Right renal pelvis (tissue), 4 donors: ENCODE measurements at regions not wholly inside any gene's neighbourhood (a gene's known extent, or its start where the extent isn't known, plus 50 kb on each side); places are given as distances from the start of the nearest gene placed in this dataset.
"Not testable (repeated sequence)": the region's sequence is repeated elsewhere in the genome, so short reads cannot be mapped to it uniquely, and the experiment has no call there.

Experiments
- DNase-seq, 4 donors: peaks; one replicate each; pipeline ENCODE4 v3.0.0-alpha.2; 2013; ENCODE audit warnings: low read depth in 4 of 4, low spot score in 3 of 4, missing footprints in 1 of 4

GRCh38 chr1:149274493-149274892 lies 171.1 kb upstream of the NBPF9 start:
- not testable (repeated sequence) for DNase-seq

GRCh38 chr1:149275802-149276201 lies 172.5 kb upstream of the NBPF9 start:
- not testable (repeated sequence) for DNase-seq

- DNase-seq: not testable (repeated sequence)
These were observed 173.1 kb upstream of the NBPF9 start for GRCh38 chr1:149276496-149276895.

GRCh38 chr1:149278156-149278555 lies 174.8 kb upstream of the NBPF9 start:
- not testable (repeated sequence) for DNase-seq

GRCh38 chr1:149279015-149279414 lies 175.7 kb upstream of the NBPF9 start:
- DNase-seq: not testable (repeated sequence)

- DNase-seq: not testable (repeated sequence)
These were observed 176.2 kb upstream of the NBPF9 start for GRCh38 chr1:149279512-149279911.

GRCh38 chr1:149284773-149285172 lies 181.4 kb upstream of the NBPF9 start:
- not testable (repeated sequence) for DNase-seq

GRCh38 chr1:149285205-149285604 lies 181.9 kb upstream of the NBPF9 start:
- not testable (repeated sequence) for DNase-seq

GRCh38 chr1:149285638-149286037 lies 182.3 kb upstream of the NBPF9 start:
- DNase-seq: not testable (repeated sequence)

GRCh38 chr1:149288580-149288979 lies 185.2 kb upstream of the NBPF9 start:
- not testable (repeated sequence) for DNase-seq

GRCh38 chr1:149300478-149301218 lies 174.2 kb upstream of the NBPF19 start:
- DNase-seq: not testable (repeated sequence)

GRCh38 chr1:149301282-149301681 lies 173.6 kb upstream of the NBPF19 start:
- DNase-seq: not testable (repeated sequence)

- not testable (repeated sequence) for DNase-seq
These were observed 170.0 kb upstream of the NBPF19 start for GRCh38 chr1:149304796-149305195.

- DNase-seq: not testable (repeated sequence)
These were observed 167.2 kb upstream of the NBPF19 start for GRCh38 chr1:149307640-149308039.

- DNase-seq: not testable (repeated sequence)
These were observed 159.9 kb upstream of the NBPF19 start for GRCh38 chr1:149314921-149315320.

GRCh38 chr1:149320971-149321731 lies 153.7 kb upstream of the NBPF19 start:
- DNase-seq: not testable (repeated sequence)

- DNase-seq: not testable (repeated sequence)
These were observed 153.2 kb upstream of the NBPF19 start for GRCh38 chr1:149321732-149322016.

- not testable (repeated sequence) for DNase-seq
These were observed 144.8 kb upstream of the NBPF19 start for GRCh38 chr1:149330081-149330335.

- not testable (repeated sequence) for DNase-seq
These were observed 138.8 kb upstream of the NBPF19 start for GRCh38 chr1:149336082-149336481.

- DNase-seq: not testable (repeated sequence)
These were observed 136.6 kb upstream of the NBPF19 start for GRCh38 chr1:149338221-149338691.

- DNase-seq: not testable (repeated sequence)
These were observed 136.1 kb upstream of the NBPF19 start for GRCh38 chr1:149338698-149339097.

GRCh38 chr1:149349448-149349847 lies 125.4 kb upstream of the NBPF19 start:
- not testable (repeated sequence) for DNase-seq
